Mesothelial cell of epicardium (in vitro differentiated cells): ENCODE measurements at regions not wholly inside any gene's neighbourhood (a gene's known extent, or its start where the extent isn't known, plus 50 kb on each side); places are given as distances from the start of the nearest gene placed in this dataset.

Experiments used
- DNase-seq, 2 experiments: peaks; one replicate each; pipeline ENCODE4 v3.0.0; 2021; ENCODE audit warnings: low spot score in 2 of 2; ENCODE audit not compliant: unreplicated experiment in 2 of 2
- H3K27ac Mint-ChIP-seq: 2 replicates; pipeline ENCODE4 v1.8.0; 2021; ENCODE audit warnings: mixed read lengths
- H3K27me3 Mint-ChIP-seq: 2 replicates; pipeline ENCODE4 v1.8.0; 2021; ENCODE audit warnings: low read depth, mixed read lengths
- H3K36me3 Mint-ChIP-seq: 2 replicates; pipeline ENCODE4 v1.8.0; 2021; ENCODE audit warnings: mixed read lengths
- H3K4me1 Mint-ChIP-seq: 2 replicates; pipeline ENCODE4 v1.8.0; 2021; ENCODE audit warnings: mixed read lengths
- H3K4me3 Mint-ChIP-seq: 2 replicates; pipeline ENCODE4 v1.8.0; 2021; ENCODE audit warnings: mild to moderate bottlenecking, moderate library complexity, mixed read lengths
- H3K9me3 Mint-ChIP-seq: 2 replicates; pipeline ENCODE4 v1.8.0; 2021; ENCODE audit warnings: mixed read lengths
- CTCF ChIP-seq: fragments of 200-600 bp; sonication (generic); IDR thresholded peaks from one replicate; pipeline ENCODE4 v1.5.0; 2021; ENCODE audit warnings: antibody characterized with exemption; ENCODE audit not compliant: unreplicated experiment

GRCh38 chr13:77838271-77838670 lies 80.4 kb downstream of the EDNRB start:
- Mint-ChIP-seq H3K36me3 (no peaks in the 10 kb centered on the region), H3K9me3 (peaks cover 15% of the 10 kb centered on the region), H3K27me3 (no peaks in the 10 kb centered on the region), H3K27ac (no peak overlapping the region), H3K4me3 (no peak overlapping the region), H3K4me1 (peaks cover 10% of the 10 kb centered on the region)
- DNase-seq, result no peak
- TF ChIP-seq CTCF, result no peak

- Mint-ChIP-seq H3K9me3 (peaks cover 15% of the 10 kb centered on the region), H3K4me1 (peaks cover 15% of the 10 kb centered on the region), H3K4me3 (no peak overlapping the region), H3K27me3 (no peaks in the 10 kb centered on the region), H3K36me3 (no peaks in the 10 kb centered on the region), H3K27ac (no peak overlapping the region)
- TF ChIP-seq CTCF, result no peak
- DNase-seq, result no peak
These were observed 82.2 kb downstream of the EDNRB start for GRCh38 chr13:77836423-77836822.

- no peak for TF ChIP-seq CTCF
- no peak overlapping the region for H3K4me3 Mint-ChIP-seq
- peak overlapping the region; percentile 10 for H3K27ac Mint-ChIP-seq
- peaks cover 3% of the 10 kb centered on the region for H3K9me3 Mint-ChIP-seq
- no peak for DNase-seq
- H3K27me3 Mint-ChIP-seq, result no peaks in the 10 kb centered on the region
- no peaks in the 10 kb centered on the region for H3K36me3 Mint-ChIP-seq
- H3K4me1 Mint-ChIP-seq, result peaks cover 26% of the 10 kb centered on the region
These were observed 85.2 kb downstream of the EDNRB start for GRCh38 chr13:77833331-77833863.

- no peaks in the 10 kb centered on the region for H3K9me3 Mint-ChIP-seq
- H3K27me3 Mint-ChIP-seq, result no peaks in the 10 kb centered on the region
- H3K4me1 Mint-ChIP-seq, result peaks cover 35% of the 10 kb centered on the region
- H3K27ac Mint-ChIP-seq, result peak overlapping the region; percentile 22
- no peak for TF ChIP-seq CTCF
- no peaks in the 10 kb centered on the region for H3K36me3 Mint-ChIP-seq
- no peak overlapping the region for H3K4me3 Mint-ChIP-seq
- DNase-seq, result no peak
These were observed 86.1 kb downstream of the EDNRB start for GRCh38 chr13:77832339-77833100.

GRCh38 chr13:77831866-77832265 lies 86.8 kb downstream of the EDNRB start:
- TF ChIP-seq CTCF, result no peak
- H3K27me3 Mint-ChIP-seq, result no peaks in the 10 kb centered on the region
- H3K4me1 Mint-ChIP-seq, result peaks cover 39% of the 10 kb centered on the region
- no peaks in the 10 kb centered on the region for H3K9me3 Mint-ChIP-seq
- H3K27ac Mint-ChIP-seq, result no peak overlapping the region
- H3K36me3 Mint-ChIP-seq, result no peaks in the 10 kb centered on the region
- no peak overlapping the region for H3K4me3 Mint-ChIP-seq
- DNase-seq, result no peak
